Suppressor macrophage treated with lipopolysaccharide for 1 hour (primary cell): ENCODE measurements at regions not wholly inside any gene's neighbourhood (a gene's known extent, or its start where the extent isn't known, plus 50 kb on each side); places are given as distances from the start of the nearest gene placed in this dataset.
"Not testable (repeated sequence)": the region's sequence is repeated elsewhere in the genome, so short reads cannot be mapped to it uniquely, and the experiment has no call there.

ENCODE experiments used
- DNase-seq, 3 donors: peaks; one replicate each; pipeline ENCODE4 v3.0.0-alpha.2; 2020 to 2022

DNA sequence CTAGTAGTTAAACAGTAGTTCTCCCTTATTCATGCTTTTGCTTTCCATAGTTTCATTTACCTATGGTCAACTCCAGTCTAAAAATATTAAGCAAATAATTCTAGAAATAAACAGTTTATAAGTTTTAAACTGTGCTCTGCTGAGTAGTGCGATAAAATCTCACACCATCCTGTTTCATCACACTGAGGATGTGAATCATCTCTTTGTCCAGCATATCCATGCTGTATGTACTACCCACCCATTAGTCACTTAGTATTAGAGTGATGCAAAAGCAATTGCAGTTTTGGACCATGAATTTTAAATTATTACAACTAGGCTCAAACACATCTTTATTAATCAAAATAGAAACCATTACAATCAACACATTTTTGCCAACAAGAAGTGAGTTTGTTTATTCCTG, 187.4 kb downstream of the TEX13C start:
- DNase-seq: no peak

DNA sequence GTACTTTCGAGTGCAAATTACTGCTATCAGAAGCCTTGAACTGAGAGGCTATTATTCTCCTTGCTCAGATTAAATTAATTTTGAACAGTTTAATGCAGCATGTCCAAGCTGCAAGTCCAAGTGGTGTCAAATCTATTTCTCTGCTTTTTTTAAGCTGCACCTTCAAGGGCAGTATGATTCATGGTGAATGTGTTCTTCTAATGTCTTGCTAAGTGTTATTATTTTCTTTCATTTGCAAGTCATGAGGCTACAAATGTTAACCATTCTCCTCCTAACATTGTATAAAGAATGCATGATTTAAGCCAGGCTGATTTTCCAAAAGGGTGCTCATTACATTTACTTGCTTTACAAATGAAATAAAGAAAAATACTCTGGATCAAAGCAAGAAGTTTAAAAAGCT, 200.4 kb downstream of the TEX13C start:
- no peak for DNase-seq

DNA sequence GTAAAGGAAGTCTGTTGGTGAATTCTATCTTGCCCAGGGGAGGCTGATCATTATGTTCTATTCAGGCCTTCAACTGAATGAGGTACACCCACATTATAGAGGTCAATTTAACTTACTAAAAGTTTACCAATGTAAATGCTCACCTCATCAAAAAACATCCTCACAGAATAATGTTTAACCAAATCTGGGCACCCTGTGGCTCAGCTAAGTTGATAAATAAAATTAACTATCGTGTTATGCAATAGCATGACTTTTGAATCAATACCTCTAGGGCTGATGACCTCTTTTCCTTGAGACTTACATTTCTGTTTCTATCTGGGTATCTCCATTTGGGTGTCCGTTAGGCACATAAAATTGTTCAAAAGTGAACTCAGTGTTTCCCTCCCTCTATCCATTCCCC, 203.1 kb downstream of the TEX13C start:
- no peak for DNase-seq

DNA sequence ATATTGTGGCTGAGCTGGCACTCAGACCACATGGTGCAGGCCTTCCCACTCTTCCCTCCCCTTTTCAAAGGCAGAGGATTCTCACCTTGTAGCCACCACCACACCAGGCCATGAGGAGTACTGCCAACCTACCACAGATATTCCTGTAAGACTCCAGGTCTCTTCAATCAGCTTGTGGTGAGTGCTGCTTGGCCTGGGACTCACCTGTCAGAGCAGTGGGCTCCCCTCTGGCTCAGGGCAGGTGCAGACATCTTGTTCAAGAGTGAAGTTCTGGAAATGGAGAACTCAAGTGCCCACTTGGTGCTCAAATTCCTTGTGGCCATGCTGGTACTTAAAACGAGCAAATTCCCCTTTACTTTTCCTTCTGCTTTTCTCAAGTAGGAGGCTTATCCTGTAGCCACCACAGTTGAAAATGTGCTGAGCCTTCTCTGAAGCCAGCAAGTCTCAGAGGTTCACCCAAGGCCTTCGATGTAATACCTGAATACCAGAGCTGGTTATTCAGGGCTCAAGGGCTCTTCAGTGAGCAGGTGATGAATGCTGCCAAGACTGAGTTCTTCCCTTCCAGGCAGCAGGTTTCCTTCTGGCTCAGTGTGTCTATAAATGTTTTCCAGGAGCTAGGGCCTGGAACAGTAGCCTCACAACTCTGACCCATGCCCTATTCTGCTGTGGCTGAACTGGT, 212.9 kb downstream of the TEX13C start:
- DNase-seq: no peak

DNA sequence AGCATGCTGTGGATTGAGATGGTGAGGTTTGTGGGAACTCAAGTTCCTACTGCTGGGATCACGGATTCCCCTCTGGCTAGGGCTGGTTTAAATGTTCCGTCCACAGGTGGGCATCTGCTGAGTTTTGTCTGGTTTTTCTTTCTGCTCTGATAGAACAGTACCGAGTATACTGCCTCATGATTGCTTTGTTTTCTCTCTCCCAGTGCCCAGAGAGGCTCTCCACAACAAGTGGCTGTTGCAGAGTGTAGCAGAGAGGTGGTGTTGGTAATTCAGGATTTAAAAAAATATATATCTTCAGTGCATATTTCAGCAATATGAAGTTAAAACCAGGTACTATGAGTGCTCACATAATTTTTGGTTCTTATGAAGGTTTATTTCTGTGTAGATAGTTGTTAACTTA, 213.7 kb downstream of the TEX13C start:
- DNase-seq: no peak

DNA sequence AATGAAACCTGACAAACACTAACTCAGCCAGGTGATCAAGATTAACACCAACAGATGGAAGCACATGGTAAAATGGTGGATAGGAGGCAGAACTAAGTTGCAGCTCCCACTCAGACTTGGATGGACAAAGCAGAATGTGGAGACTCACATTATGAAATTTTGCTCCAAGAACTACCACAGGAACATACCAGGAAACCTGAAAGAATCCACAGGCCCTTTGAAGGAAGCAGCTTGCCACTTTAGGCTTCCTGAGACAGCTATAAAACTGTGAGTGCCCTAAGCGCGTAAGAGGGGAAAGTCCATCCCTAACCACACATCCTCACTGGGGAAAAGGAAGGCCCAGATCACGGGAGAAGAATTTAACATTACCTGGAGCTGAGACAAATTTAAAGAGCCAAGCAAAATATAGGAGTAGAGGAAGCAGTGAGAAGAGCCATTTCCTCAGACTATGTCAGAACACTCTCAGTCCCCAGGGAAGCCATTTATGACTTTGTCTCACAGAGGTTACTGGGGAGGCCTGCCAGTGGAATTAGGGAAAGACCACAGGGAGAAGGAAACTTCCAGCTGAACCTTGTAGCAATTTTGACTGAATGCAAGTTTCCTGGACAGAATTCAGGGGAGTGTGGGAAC, 224.5 kb downstream of the TEX13C start:
- no peak for DNase-seq

DNA sequence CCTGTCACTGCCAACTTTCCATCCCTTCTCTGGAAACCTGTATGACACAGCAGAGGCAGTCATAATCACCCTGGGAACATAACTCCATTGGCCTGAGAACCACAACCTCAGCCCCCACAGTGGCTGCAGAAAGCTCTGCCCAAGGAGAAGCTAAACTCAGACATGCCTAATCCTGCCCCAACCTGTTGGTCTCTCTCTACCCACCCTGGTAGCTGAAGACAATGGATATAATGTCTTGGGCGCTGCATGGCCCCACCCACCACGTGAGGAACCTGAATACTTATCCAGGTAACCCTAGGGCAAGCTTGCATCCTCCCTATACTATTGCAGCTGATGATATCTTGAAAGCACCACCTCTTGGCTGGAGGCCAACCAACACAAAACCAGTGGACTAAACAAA, 225.2 kb downstream of the TEX13C start:
- no peak for DNase-seq

DNA sequence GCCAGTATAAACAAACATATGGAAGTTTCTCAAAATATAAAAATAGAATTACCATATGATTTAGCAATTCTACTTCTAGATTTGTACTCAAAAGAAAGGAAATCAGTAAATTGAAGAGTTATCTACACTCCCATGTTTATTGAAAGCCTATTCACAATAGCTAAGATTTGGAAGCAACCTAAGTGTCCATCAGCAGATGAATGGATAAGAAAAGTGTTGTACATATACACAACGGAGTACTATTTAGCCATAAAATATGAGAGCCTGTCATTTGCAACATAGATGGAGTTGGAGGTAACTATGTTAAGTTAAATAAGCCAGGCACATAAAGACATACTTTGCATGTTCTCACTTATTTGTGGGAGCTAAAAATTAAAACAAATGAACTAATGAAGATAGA, 257.8 kb downstream of the TEX13C start:
- DNase-seq: no peak

DNA sequence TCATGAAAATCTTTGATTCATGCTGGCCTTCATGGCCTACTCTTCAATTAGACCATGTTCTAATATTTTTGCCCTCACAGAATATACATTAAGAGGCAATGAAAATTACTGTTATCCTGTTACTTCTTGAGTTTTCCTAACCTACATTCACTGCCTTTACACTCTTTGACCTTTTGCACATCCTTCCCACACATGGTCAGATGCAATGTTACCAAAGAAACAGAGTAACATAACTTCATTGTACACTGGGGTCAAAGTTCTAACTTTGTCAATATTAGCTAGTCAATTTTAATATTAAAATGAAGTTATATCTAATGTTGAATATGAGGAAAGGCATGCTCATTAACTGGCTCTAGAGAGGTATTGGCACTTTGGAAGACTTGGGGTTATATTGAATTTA, 284.8 kb downstream of the TEX13C start:
- no peak for DNase-seq

DNA sequence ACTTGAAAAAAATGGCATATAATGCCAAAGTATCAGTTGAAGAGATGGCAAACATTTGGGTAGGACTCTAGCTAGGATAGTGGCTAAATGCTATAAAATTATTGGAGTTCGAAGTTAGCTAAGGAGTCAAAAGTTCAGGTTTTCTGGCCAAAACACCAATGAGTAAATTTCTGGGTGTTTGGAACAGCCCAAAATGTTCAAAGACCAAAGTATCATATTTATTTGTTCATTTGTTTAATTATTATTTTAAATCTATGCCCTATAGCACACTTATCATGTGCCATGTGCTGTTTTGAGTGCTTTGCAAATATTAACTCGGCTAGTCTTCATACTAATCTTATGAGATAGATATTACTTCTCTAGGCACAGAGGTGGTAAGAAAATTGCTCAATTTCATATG, 285.5 kb downstream of the TEX13C start:
- no peak for DNase-seq

DNA sequence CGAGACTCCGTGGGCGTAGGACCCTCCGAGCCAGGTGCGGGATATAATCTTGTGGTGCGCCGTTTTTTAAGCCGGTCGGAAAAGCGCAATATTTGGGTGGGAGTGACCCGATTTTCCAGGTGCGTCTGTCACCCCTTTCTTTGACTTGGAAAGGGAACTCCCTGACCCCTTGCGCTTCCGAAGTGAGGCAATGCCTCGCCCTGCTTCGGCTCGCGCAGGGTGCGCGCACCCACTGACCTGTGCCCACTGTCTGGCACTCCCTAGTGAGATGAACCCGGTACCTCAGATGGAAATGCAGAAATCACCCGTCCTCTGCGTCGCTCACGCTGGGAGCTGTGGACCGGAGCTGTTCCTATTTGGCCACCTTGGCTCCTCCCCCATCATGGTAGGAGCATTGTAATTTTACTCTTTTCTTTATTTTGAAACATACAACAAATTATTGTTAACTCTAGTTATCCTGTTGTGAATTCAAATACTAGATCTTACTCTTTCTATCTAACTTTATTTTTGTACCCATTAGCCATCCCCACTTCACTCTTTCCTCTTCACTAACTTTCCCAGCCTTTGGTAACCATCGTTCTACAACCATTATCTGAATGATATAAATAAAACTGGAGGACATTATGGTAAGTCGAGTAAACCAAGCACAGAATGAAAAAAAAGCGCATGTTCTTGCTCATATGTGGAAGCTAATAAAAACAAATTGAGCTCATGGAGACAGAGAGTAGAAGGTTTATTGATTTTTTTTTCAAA, 295.1 kb downstream of the TEX13C start:
- not testable (repeated sequence) for DNase-seq

DNA sequence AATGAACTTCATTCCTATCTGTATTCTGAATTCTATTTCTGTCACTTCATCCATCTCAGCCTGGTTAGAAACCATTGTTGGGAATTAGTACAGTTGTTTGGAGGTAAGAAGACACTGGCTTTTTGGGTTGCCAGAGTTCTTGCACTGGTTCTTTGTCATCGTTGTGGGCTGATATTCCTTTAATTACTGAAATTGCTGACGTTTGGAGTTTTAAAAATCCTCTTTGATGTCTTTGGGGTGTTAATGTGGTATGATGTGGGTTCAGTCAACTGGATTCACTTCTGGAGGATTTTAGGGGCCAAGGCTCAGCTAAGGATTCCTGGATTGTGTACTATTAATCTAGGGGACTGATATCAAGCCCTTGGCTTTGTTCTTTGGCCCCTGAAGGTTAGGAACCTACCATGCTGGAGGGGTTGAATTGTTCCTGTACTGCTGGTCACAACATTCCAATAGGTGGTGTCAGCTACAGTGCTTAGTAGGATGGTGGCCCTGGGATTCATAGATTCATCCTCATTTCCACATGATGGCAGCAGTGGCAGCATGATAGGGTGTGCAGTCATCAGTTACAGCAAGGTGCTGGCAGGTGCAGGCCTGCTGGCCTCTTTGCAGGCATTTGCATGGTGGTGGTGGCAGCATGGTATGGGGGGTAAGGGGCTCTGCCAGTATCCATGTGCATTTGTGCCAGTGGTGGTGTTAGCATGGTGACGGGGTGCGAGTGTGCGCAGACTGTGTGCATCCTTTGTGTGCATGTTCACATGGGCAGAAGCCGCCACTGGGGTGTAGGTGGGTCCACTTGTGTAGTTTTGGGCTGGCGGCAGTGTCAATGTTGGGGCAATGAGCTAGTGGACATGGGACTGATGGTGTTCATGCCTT, 301.3 kb downstream of the TEX13C start:
- no peak for DNase-seq

DNA sequence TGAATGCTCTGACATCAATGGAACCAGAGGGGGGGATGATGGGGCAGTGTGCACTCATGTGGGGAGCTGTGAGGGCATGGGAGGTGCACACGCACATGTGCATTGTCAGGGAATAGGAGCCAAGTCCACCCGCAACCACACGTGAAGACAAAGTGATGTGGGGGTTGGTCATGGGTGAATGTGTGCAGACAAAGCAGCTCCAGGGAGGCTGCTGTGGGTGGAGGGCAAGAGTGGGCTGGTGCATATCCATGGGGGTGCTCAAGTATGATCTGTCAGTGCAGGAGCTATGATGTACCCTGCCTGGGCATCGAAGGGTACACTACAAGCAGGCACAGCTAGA, 301.9 kb downstream of the TEX13C start:
- no peak for DNase-seq

DNA sequence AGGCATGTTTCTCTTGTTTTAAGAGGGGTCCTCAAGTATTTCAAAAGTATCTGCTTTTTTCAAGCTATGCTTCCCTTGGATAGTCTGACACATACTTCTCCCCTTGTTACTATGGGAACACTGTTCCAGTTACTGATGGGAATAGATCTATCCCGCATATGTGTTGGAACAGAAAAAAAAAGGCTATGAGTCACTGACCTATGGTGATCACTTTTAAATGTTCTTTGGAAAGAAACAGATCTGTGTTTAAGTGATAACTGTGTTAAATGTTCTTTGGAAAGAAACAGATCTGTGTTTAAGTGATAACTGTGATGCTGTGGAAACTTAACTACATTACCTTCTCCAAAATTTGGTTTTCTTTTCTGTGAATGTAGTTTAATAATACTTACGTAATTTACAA, 303.2 kb downstream of the TEX13C start:
- DNase-seq: no peak

DNA sequence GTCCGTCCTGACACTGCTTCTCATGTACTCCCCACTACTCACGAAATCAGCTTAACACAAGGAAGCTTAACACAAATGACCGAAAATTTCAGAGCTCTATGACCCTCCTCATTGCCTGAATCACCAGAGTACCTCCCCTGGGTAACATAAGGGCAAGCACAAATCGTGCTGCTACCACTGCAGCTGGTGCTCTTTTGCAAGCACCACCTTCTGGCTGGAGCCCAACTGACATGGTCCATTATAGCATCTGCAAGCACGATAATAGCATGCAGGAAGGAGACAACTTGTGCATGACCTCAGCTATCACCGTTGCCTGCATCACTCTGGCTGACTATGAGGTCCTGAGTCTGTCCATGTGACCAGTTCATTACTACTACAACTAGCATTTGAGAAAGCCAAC, 308.0 kb downstream of the TEX13C start:
- DNase-seq: no peak

DNA sequence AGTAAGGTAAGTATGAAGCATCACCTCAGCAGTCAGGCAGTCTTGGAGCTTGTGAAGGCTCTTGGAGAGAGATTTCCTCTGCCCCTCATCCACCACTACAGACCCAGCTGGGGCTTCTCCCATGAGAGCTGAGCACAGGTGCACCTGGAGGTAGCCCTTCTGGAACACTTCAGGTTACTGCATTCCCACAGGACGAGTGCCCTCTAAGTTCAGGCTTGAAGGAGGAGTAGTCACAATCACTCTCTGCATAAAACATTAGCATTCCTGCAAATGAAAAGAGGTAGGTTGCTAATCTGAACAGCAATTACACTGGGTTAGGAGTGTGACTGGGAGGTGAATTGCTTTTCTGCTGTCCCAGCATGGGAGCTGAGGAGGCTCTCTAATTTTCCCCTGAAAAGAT, 308.8 kb downstream of the TEX13C start:
- no peak for DNase-seq

DNA sequence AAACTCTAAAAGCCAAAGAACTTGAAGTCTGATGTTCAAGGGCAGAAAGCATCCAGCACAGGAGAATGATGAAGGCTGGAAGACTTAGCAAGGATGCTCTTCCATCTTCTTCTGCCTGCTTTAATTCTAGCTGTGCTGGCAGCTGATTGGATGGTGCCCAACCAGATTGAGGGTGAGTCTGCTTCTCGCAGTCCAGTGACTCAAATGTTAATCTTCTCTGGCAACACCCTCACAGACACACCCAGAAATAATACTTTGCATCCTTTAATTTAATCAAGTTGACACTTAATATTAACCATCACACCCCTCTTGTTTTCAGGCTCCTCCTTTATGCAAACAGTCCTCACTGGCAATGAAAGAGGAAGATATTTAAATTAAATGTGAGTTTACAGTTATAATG, 321.7 kb downstream of the TEX13C start:
- no peak for DNase-seq

DNA sequence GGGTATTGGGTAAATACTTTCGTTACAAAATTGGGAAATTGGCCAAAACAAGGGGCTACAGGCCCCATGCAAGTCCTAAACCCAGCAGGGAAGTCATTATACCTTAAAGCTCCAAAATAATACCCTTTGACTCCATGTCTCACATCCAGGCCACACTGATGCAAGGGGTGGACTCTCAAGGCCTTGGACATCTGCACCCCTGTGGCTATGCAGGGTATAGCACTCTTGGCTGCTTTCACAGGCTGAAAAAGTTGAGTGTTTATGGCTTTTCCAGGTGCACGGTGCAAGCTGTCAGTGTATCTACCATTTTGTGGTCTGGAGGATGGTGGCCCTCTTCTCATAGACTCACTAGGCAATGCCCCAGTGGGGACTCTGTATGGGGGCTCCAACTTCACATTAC, 326.5 kb downstream of the TEX13C start:
- no peak for DNase-seq

DNA sequence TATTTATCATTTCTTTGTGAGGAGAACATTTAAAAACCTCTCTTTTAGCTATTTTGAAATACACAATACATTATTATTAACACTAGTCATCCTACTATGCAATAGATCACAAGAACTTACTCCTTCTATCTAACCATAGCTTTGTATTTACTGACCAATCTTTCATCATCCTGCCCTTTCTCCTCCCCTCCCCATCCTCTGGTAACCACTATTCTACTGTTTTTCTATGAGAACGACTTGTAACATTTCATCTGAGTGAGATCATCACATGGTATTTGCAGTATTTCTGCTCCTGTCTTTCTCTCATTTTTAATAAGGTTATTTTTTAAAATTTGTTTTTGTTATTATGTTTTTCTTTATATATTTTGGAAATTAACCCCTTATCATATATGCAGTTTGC, 331.8 kb downstream of the TEX13C start:
- DNase-seq: no peak

DNA sequence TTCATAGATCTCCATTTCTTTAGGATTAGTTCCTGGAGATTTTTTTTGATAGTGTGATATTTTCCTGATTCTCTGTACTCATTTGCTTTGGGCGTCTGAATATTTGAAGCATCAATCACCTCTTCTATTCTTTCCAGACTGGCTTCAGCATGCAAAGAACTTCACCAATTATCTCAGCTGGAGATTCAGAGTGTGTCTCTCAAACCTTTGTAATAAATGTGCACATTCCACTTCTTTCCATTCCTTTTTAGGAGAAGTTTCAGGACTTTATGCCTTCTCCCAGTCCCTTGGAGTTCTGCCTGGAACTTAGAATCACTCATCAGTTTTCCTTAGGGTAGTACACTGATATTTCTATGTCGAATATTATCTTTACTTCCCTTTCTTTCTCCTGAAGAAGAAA, 334.8 kb downstream of the TEX13C start:
- no peak for DNase-seq

DNA sequence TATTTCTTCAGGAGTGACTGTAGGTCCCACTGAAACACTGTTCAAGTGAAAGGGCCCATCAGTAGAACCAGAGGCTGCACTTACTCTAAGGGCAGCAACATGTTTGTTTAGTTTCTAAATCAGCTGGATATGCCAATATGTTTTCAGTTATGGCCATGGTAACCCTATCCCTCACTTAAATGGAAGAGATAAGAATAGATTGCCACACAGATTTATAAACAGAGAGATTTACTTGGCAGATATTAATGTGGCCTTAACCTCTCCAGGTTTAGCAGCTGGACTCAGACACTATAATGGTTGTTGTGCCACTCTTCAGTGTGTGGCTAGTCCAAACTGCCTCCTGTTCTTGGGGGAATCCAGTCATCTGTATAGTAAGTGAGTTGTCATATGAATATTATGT, 354.1 kb downstream of the TEX13C start:
- DNase-seq: no peak

DNA sequence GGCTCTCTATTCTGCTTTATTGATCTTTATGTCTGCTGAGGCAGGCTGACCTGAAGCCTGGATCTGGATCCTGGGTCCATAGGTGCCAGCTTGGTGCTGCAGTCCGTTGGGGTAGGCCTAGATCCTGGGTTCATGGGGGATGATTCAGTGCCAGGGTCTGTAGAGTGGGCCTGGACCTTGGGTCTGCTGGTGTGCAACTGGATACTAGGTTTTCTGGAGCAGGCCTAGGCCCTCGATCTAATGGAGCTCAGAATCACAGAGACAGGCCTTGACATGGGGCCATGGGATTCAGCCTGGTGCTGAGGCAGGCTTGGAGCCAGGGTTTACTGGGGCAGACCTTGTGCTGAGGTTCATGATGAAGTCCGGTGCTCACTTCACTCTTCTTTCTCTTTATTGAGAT, 358.6 kb downstream of the TEX13C start:
- DNase-seq: no peak

DNA sequence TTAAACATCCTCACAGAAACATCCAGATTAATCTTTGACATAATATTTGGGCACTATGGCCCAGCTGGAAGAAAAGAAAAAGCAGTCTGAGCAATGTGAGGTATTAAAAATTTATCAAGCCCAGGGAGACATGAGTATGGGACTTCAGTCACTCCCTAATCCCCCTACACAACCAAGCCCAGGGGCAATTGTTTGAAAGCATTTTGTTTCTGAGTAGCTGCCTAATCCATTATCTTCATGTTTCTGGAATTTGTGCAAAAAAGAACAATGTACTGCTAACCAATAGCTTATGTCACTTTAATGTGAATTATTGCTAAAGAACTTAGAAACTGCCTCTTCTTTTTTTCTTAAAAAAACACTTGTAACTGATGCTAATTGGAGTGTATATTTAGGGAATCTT, 360.7 kb downstream of the TEX13C start:
- DNase-seq: no peak

DNA sequence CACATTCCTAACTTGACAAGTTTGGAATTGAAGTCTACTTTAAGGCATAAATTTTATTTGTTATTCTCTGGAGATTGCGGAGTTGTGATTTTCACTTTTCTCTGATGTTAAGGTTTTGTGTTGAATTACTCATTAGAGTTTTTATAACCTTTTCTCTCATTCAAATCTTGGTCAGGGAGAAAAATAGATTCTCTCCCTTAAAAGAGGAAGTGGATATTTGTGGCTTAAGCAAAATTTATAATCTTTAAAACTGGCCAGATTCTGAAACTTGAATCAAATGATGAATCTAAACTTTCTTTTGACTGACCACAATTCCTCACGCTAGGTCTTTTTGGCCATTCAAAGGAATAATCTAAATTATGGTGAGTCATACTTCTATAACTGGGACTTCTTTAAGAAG, 361.4 kb downstream of the TEX13C start:
- no peak for DNase-seq
